GM12878 (cell line): ENCODE measurements at regions not wholly inside any gene's neighbourhood (a gene's known extent, or its start where the extent isn't known, plus 50 kb on each side); places are given as distances from the start of the nearest gene placed in this dataset.
"Not testable (repeated sequence)": the region's sequence is repeated elsewhere in the genome, so short reads cannot be mapped to it uniquely, and the experiment has no call there.

Experiments
- ATAC-seq: fragments of 200-7000 bp; cut with Tn5 transposase; 3 replicates; pipeline ENCODE4 v1.9.1; 2020; ENCODE audit warnings: mild to moderate bottlenecking, moderate library complexity
- BruUV-seq: library from RNA; stranded (reverse); fragments of 400-500 nt; replicated peaks from 2 replicates; lab custom pipeline; 2021; lab: Mats Ljungman, UMichigan
- CTCF ChIA-PET: fragments of 300-600 bp; sonication (Branson Sonifier 250); formaldehyde crosslinking; extraction: SDS; loops from one replicate; lab custom pipeline; 2021; ENCODE audit warnings: inconsistent platforms; lab: Yijun Ruan, JAX
- POLR2A ChIA-PET: fragments of 350-600 bp; formaldehyde crosslinking; extraction: SDS; loops from one replicate; lab custom pipeline; 2021; ENCODE audit warnings: inconsistent platforms; lab: Charles Lee
- RAD21 ChIA-PET: fragments of 300-600 bp; sonication (Branson Sonifier 250); formaldehyde crosslinking; loops from one replicate; lab custom pipeline; 2023; ENCODE audit warnings: antibody characterized with exemption; ENCODE audit not compliant: unreplicated experiment; lab: Charles Lee
- SMC1A ChIA-PET: fragments of 300-600 bp; sonication (Branson Sonifier 250); formaldehyde crosslinking; loops from one replicate; lab custom pipeline; 2023; ENCODE audit not compliant: unreplicated experiment, uncharacterized antibody; lab: Charles Lee
- DNase-seq: peaks from one replicate; pipeline ENCODE4 v3.0.0-alpha.2; 2011; ENCODE audit warnings: low read depth, low spot score
- FAIRE-seq: peaks from 3 replicates; lab custom pipeline; 2011; peaks lifted over from hg19 to GRCh38; lab: Jason Lieb, UNC
- H2AFZ ChIP-seq: 2 replicates; pipeline ENCODE4 v1.6.0; 2011; ENCODE audit warnings: low read depth, low read length, control low read depth; ENCODE audit not compliant: control insufficient read depth
- H3K27ac ChIP-seq: 2 replicates; pipeline ENCODE4 v1.5.1; 2011; ENCODE audit warnings: control low read depth; ENCODE audit not compliant: control insufficient read depth, insufficient read depth
- H3K27me3 ChIP-seq, 2 experiments: replicated peaks in 1 of 2; 2 replicates each; pipeline versions ENCODE4 v1.6.0 to v1.6.1; 2011; ENCODE audit warnings: low read length in 1 of 2; ENCODE audit not compliant: control insufficient read depth in 2 of 2, insufficient read depth in 2 of 2
- H3K36me3 ChIP-seq, 2 experiments: 2 replicates each; pipeline ENCODE4 v1.5.1; 2011; ENCODE audit warnings: low read length in 1 of 2; ENCODE audit not compliant: control insufficient read depth in 2 of 2, insufficient read depth in 2 of 2
- H3K4me1 ChIP-seq: 2 replicates; pipeline ENCODE4 v1.6.1; 2011; ENCODE audit warnings: mild to moderate bottlenecking, low read length, moderate library complexity, mixed read lengths; ENCODE audit not compliant: control insufficient read depth, insufficient read depth
- H3K4me2 ChIP-seq: 2 replicates; pipeline ENCODE4 v1.6.0; 2011; ENCODE audit warnings: control low read depth; ENCODE audit not compliant: control insufficient read depth, insufficient read depth
- H3K4me3 ChIP-seq: fragments of 200-600 bp; sonication (generic); 2 replicates; pipeline ENCODE4 v1.5.1; 2016
- H3K79me2 ChIP-seq: 2 replicates; pipeline ENCODE4 v1.6.0; 2011; ENCODE audit warnings: low read length; ENCODE audit not compliant: control insufficient read depth, insufficient read depth
- H3K9ac ChIP-seq: 2 replicates; pipeline ENCODE4 v1.8.0; 2011; ENCODE audit warnings: low read length, control low read depth, mixed read lengths; ENCODE audit not compliant: control insufficient read depth, insufficient read depth
- H3K9me3 ChIP-seq: replicated peaks from 3 replicates; pipeline ENCODE4 v1.5.1; 2011; ENCODE audit warnings: mild to moderate bottlenecking, low read length; ENCODE audit not compliant: control insufficient read depth, insufficient read depth
- H4K20me1 ChIP-seq: 2 replicates; pipeline ENCODE4 v1.6.0; 2011; ENCODE audit not compliant: control insufficient read depth, insufficient read depth
- ATF3 ChIP-seq: IDR thresholded peaks from 2 replicates; pipeline ENCODE4 v1.6.1; 2011; ENCODE audit warnings: low read depth, mild to moderate bottlenecking, low read length, moderate library complexity, borderline replicate concordance; ENCODE audit errors: extremely low read depth
- BMI1 ChIP-seq: fragments of 450-650 bp; IDR thresholded peaks from 2 replicates; pipeline ENCODE4 v1.6.1; 2016; ENCODE audit warnings: mild to moderate bottlenecking, moderate library complexity, borderline replicate concordance
- CHD2 ChIP-seq: IDR thresholded peaks from 2 replicates; pipeline ENCODE4 v1.6.1; 2011; ENCODE audit warnings: low read depth, low read length, improper control_type of control experiment, borderline replicate concordance
- DPF2 ChIP-seq: fragments of 450-650 bp; IDR thresholded peaks from 2 replicates; pipeline ENCODE4 v1.6.1; 2017; ENCODE audit warnings: mild to moderate bottlenecking
- E2F8 ChIP-seq: fragments of 450-650 bp; IDR thresholded peaks from 2 replicates; pipeline ENCODE4 v1.6.1; 2018; ENCODE audit warnings: mild to moderate bottlenecking, low read depth, moderate library complexity; ENCODE audit not compliant: partially characterized antibody
- ELK1 ChIP-seq: IDR thresholded peaks from 2 replicates; pipeline ENCODE4 v1.6.1; 2012; ENCODE audit warnings: low read depth, low read length, improper control_type of control experiment
- MAX ChIP-seq: IDR thresholded peaks from 2 replicates; pipeline ENCODE4 v1.6.1; 2012; ENCODE audit warnings: low read depth, low read length, improper control_type of control experiment
- MXI1 ChIP-seq: fragments of 150-350 bp; IDR thresholded peaks from 2 replicates; pipeline ENCODE4 v1.6.1; 2011; ENCODE audit warnings: low read depth, mild to moderate bottlenecking, inconsistent platforms, low read length, improper control_type of control experiment
- NFIC ChIP-seq: IDR thresholded peaks from 2 replicates; pipeline ENCODE4 v1.6.1; 2012; ENCODE audit warnings: low read depth, mild to moderate bottlenecking, inconsistent platforms, low read length, moderate library complexity
- NR2C1 ChIP-seq: fragments of 450-650 bp; IDR thresholded peaks from 2 replicates; pipeline ENCODE4 v1.6.1; 2017; ENCODE audit warnings: antibody characterized with exemption, mild to moderate bottlenecking, moderate library complexity
- PML ChIP-seq: IDR thresholded peaks from 2 replicates; pipeline ENCODE4 v1.6.1; 2012; ENCODE audit warnings: low read length, inconsistent platforms
- RUNX3 ChIP-seq: IDR thresholded peaks from 2 replicates; pipeline ENCODE4 v1.6.1; 2012; ENCODE audit warnings: low read length, inconsistent platforms
- SMAD1 ChIP-seq: fragments of 450-650 bp; IDR thresholded peaks from 2 replicates; pipeline ENCODE4 v1.6.1; 2018; ENCODE audit warnings: mild to moderate bottlenecking, low read depth; ENCODE audit not compliant: partially characterized antibody
- ZZZ3 ChIP-seq: IDR thresholded peaks from 2 replicates; pipeline ENCODE4 v1.6.1; 2011; ENCODE audit warnings: low read depth; ENCODE audit not compliant: control insufficient read depth, insufficient read length
- WGBS: methylation state at CpG from one replicate; pipeline ENCODE4 v1.1.6; 2016; ENCODE audit warnings: low lambda C conversion rate; ENCODE audit not compliant: insufficient replicate concordance, insufficient coverage; ENCODE audit errors: missing lambda C conversion rate; 5-methylcytosine and 5-hydroxymethylcytosine counted together
- in situ Hi-C: fragments of 300-500 bp; cut with MboI; formaldehyde crosslinking; loops from 9 replicates; pipeline ENCODE4 v1.14.3; 2018; ENCODE audit warnings: mixed read lengths
- intact Hi-C: fragments of 100-400 bp; cut with micrococcal nuclease; formaldehyde crosslinking; loops from one replicate; pipeline ENCODE4 v1.14.2; 2022; ENCODE audit not compliant: unreplicated experiment
- TF ChIP-seq, protein P1 (sequence below): IDR thresholded peaks from 2 replicates; pipeline ENCODE4 v1.6.1; 2011; ENCODE audit warnings: borderline replicate concordance, low read depth, mild to moderate bottlenecking, moderate library complexity, mixed read lengths, low read length; ENCODE audit not compliant: insufficient read depth; ENCODE audit errors: extremely low read length

GRCh38 chr5:58311526-58311925, 148.4 kb downstream of the PLK2 start:
- Histone ChIP-seq H3K4me3 (no peak overlapping the region), H3K27ac (no peak overlapping the region), H3K9me3 (no peaks in the 10 kb centered on the region), H3K27me3 (no peaks in the 10 kb centered on the region), H3K4me2 (no peak overlapping the region), H3K79me2 (no peaks in the 10 kb centered on the region), H3K9ac (no peak overlapping the region), H3K4me1 (no peaks in the 10 kb centered on the region), H3K36me3 (no peaks in the 10 kb centered on the region), H2AFZ (no peak overlapping the region), H4K20me1 (no peaks in the 10 kb centered on the region)
- intact Hi-C loops (no loop called here), in situ Hi-C loops (no loop called here)
- ChIA-PET RAD21 (no interaction called here), POLR2A (no interaction called here), SMC1A (no interaction called here), CTCF (no interaction called here)
- no peak for TF ChIP-seq NR2C1
- TF ChIP-seq BMI1: no peak
- TF ChIP-seq CHD2: no peak
- TF ChIP-seq E2F8: no peak
- TF ChIP-seq SMAD1: no peak
- TF ChIP-seq MAX: no peak
- no peak for TF ChIP-seq ATF3
- no peak for TF ChIP-seq MXI1
- TF ChIP-seq RUNX3: no peak
- no peak for TF ChIP-seq PML
- TF ChIP-seq, protein P1, sequence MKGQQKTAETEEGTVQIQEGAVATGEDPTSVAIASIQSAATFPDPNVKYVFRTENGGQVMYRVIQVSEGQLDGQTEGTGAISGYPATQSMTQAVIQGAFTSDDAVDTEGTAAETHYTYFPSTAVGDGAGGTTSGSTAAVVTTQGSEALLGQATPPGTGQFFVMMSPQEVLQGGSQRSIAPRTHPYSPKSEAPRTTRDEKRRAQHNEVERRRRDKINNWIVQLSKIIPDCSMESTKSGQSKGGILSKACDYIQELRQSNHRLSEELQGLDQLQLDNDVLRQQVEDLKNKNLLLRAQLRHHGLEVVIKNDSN: no peak
- TF ChIP-seq ELK1: no peak
- no peak for TF ChIP-seq DPF2
- TF ChIP-seq ZZZ3: no peak
- TF ChIP-seq NFIC: no peak
- no peak for FAIRE-seq
- 66% methylated on average over 3 of the region's 3 CpGs for WGBS
- DNase-seq: no peak
- BruUV-seq: no TSS peak
- ATAC-seq: no peak

GRCh38 chr5:58308384-58308783, 151.5 kb downstream of the PLK2 start:
- SMC1A ChIA-PET, H3K9ac ChIP-seq, H3K4me3 ChIP-seq, H2AFZ ChIP-seq, BruUV-seq, H3K79me2 ChIP-seq, RAD21 ChIA-PET, intact Hi-C loops, CTCF ChIA-PET, H3K27ac ChIP-seq, in situ Hi-C loops, H3K9me3 ChIP-seq, H3K27me3 ChIP-seq, ATAC-seq, H3K4me1 ChIP-seq, H3K36me3 ChIP-seq, FAIRE-seq, DNase-seq, H4K20me1 ChIP-seq, POLR2A ChIA-PET, H3K4me2 ChIP-seq: not testable (repeated sequence)
- WGBS: 41% methylated on average over 2 of the region's 2 CpGs
